Fibroblast of pulmonary artery (primary cell): ENCODE measurements at regions not wholly inside any gene's neighbourhood (a gene's known extent, or its start where the extent isn't known, plus 50 kb on each side); places are given as distances from the start of the nearest gene placed in this dataset.

Source experiments
- DNase-seq: peaks from one replicate; pipeline ENCODE4 v3.0.0-alpha.2; 2010; ENCODE audit warnings: low read depth
- H3K4me3 ChIP-seq: replicated peaks from 2 replicates; pipeline ENCODE4 v1.5.1; 2011; ENCODE audit warnings: low read depth, mild to moderate bottlenecking, control low read depth, low read length, moderate library complexity
- TF ChIP-seq, protein P1 (sequence below): IDR thresholded peaks from 2 replicates; pipeline ENCODE4 v1.5.1; 2011; ENCODE audit warnings: mild to moderate bottlenecking, control low read depth, low read length, inconsistent platforms; ENCODE audit errors: missing control alignments

DNA sequence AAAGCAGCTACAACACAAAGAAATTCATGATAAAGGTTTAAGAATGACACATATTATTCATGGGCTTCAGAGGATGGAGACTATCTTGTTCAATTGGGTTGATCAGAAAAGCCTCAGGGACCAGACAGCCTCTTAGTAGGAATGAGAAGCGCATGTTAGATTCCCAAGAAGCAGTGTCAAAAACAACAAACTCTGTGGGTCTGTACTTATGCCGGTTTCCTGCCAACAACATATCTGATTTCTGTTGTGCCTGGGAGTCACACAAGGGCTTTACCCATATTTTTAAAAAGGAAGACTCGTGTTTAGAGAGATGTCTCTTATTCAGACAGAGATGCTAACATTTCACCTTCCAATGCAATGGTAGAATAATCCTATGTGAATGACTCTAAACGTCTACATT, 2180.6 kb upstream of the CELF4 start:
- TF ChIP-seq, protein P1, sequence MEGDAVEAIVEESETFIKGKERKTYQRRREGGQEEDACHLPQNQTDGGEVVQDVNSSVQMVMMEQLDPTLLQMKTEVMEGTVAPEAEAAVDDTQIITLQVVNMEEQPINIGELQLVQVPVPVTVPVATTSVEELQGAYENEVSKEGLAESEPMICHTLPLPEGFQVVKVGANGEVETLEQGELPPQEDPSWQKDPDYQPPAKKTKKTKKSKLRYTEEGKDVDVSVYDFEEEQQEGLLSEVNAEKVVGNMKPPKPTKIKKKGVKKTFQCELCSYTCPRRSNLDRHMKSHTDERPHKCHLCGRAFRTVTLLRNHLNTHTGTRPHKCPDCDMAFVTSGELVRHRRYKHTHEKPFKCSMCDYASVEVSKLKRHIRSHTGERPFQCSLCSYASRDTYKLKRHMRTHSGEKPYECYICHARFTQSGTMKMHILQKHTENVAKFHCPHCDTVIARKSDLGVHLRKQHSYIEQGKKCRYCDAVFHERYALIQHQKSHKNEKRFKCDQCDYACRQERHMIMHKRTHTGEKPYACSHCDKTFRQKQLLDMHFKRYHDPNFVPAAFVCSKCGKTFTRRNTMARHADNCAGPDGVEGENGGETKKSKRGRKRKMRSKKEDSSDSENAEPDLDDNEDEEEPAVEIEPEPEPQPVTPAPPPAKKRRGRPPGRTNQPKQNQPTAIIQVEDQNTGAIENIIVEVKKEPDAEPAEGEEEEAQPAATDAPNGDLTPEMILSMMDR, result no peak
- H3K4me3 ChIP-seq, result no peak overlapping the region
- no peak for DNase-seq

DNA sequence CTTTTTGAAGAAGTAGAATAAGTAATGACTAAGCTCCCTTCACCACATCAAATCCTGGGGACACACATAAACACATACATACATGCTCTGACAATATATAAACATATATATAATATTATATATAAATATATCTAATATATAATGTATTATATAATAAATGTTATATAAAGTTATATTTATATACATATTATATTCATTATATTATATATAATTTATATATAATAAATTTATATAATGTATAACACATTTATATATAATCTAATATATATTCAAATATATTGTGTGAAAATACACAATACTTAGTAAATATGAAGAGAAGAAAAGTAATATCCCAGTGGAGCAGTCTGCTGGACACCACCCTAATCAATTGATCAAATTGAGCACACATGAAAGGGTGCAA, 2177.9 kb upstream of the CELF4 start:
- TF ChIP-seq, protein P1, result no peak

DNA sequence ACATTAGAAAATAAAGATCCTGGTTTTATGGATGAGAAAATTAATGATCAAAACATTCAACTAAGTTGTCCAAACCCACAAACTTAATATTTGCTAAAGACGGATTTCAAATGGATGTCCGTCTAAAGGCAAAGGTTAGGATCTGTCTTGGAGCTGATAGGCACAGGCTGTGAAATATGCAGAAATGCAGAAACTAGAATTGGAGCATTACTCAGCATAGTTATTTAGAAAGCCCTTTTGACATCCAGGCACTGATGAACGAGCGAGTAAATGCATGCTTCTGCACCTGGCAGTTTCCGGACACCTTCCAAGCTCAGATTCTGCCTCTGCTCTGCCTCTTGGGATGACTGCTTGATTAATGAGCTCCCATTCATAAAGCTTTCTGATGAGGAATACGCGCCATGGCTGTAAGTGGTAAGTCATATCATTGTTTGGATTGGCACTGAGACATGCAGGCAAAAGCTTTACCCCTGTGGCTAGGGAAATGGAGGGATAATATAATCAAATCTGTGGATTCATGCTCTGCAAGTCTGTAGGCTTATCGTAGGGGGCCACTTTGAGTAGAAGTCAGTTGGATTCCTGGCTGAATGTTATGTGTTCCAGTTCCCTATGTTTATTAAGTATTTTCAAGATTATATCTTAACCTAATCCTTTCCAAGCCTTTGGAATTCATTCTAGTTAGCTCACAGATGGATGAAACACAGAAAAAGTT, 2176.3 kb upstream of the CELF4 start:
- no peak for DNase-seq
- H3K4me3 ChIP-seq, result no peak overlapping the region
- TF ChIP-seq, protein P1, result no peak

More for the DNA sequence above, 2177.9 kb upstream of the CELF4 start:
- H3K4me3 ChIP-seq, result no peak overlapping the region
- no peak for DNase-seq

DNA sequence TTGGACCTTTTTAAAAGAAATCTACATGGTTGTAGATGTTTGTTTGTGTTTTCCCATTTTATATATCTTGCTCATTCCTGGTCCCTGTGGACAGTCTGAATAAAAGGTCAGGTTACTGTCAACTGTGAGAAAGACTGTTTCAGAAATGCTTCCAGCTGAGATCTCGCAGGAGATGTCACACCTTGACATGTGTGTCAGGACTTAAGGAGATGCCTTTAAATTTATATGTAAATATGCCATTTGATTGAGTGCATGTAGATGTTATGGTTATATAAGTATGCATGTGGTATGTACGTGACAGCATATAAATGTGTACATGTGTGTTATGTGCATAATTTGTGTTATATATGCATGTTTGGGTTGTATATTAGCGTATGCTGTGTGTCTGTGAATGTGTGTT, 2172.3 kb upstream of the CELF4 start:
- TF ChIP-seq, protein P1, result no peak
- no peak for DNase-seq
- no peak overlapping the region for H3K4me3 ChIP-seq

DNA sequence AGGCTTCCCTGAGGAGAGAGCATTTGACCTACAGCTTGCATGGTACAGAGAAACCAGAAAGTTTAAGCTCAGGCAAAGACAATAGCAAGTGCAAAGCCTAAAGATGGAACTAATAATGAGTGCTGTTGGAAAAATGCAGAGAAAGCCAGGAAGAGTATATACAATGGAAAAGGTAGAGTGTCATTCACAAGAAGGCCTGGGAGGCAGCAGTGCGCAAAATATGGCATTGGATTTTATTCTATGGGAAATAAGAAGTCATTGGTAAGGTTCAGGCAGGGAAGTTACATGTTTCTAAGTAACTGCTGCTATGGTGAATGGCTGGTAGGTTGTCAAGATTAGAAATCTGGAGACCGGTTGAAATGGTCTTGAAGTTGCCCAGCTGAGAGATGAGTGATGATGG, 2167.3 kb upstream of the CELF4 start:
- TF ChIP-seq, protein P1, result peak; percentile 11
- H3K4me3 ChIP-seq, result no peak overlapping the region
- no peak for DNase-seq

DNA sequence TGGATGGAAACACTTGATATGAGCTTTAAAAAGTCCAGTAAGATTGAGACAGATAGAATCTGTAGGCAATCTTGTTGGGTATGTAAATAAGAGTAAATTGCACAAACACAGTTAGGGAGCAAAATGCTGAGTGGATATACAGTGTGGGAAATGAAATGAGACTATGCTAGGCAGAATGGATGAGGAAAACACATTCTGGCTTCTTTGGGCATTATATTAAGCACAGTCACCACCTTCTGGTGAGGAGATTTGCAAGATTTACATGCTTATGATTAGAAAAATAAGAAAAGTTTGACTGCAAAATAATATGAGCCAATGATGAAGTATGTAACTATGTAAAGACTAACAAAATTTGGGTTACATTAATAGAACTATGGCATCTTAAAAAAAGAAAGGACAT, 2165.0 kb upstream of the CELF4 start:
- DNase-seq, result peak; percentile 15
- TF ChIP-seq, protein P1, result peak; percentile 3
- no peak overlapping the region for H3K4me3 ChIP-seq

DNA sequence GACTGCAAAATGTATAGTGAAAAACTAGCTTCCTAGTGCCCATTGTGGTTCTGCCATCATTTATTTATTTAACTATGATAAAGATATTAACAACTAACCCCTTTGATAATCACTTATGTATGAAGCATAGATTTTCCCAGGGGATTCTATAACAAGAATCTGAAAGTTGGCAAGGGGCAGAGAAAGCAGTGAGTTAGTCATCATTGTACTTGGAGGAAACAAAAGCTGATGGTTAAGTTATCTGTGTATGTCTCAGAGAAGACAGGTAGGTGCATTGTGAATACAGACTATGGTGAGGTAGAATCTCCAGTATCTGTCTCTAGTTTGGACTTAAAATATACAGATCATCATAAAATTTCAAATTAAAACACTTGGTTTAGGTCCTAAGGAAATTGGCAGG, 2159.1 kb upstream of the CELF4 start:
- peak; percentile 23 for DNase-seq
- no peak overlapping the region for H3K4me3 ChIP-seq
- TF ChIP-seq, protein P1, result no peak
